ENCODE measurements at regions not wholly inside any gene's neighbourhood (a gene's known extent, or its start where the extent isn't known, plus 50 kb on each side); places are given as distances from the start of the nearest gene placed in this dataset.

- no peak for DNase-seq (ENCODE audit: low read depth)
Observed at GRCh38 chr1:177480741-177481305, 310.1 kb downstream of the BRINP2 start.

GRCh38 chr1:177479600-177479999 lies 308.8 kb downstream of the BRINP2 start:
- DNase-seq (ENCODE audit: low read depth), result no peak

- DNase-seq (ENCODE audit: low read depth), result no peak
Observed at GRCh38 chr1:177476676-177477075, 305.9 kb downstream of the BRINP2 start.

- no peak for DNase-seq (ENCODE audit: low read depth)
Observed at GRCh38 chr1:177472567-177472966, 301.8 kb downstream of the BRINP2 start.

- no peak for DNase-seq (ENCODE audit: low read depth)
Observed at GRCh38 chr1:177471244-177471643, 300.5 kb downstream of the BRINP2 start.

- DNase-seq (ENCODE audit: low read depth), result no peak
Observed at GRCh38 chr1:177469519-177469918, 298.8 kb downstream of the BRINP2 start.

GRCh38 chr1:177466286-177466685 lies 295.5 kb downstream of the BRINP2 start:
- no peak for DNase-seq (ENCODE audit: low read depth)

- no peak for DNase-seq (ENCODE audit: low read depth)
Observed at GRCh38 chr1:177464686-177465085, 293.9 kb downstream of the BRINP2 start.

- no peak for DNase-seq (ENCODE audit: low read depth)
Observed at GRCh38 chr1:177451191-177451590, 280.4 kb downstream of the BRINP2 start.

GRCh38 chr1:177448652-177449357 lies 278.0 kb downstream of the BRINP2 start:
- no peak for DNase-seq (ENCODE audit: low read depth)

- no peak for DNase-seq (ENCODE audit: low read depth)
Observed at GRCh38 chr1:177448036-177448615, 277.4 kb downstream of the BRINP2 start.

- no peak for DNase-seq (ENCODE audit: low read depth)
Observed at GRCh38 chr1:177444997-177445746, 274.4 kb downstream of the BRINP2 start.

GRCh38 chr1:177443003-177443402 lies 272.2 kb downstream of the BRINP2 start:
- no peak for DNase-seq (ENCODE audit: low read depth)

- no peak for DNase-seq (ENCODE audit: low read depth)
Observed at GRCh38 chr1:177442584-177442983, 271.8 kb downstream of the BRINP2 start.

- DNase-seq (ENCODE audit: low read depth), result no peak
Observed at GRCh38 chr1:177441281-177441680, 270.5 kb downstream of the BRINP2 start.

- no peak for DNase-seq (ENCODE audit: low read depth)
Observed at GRCh38 chr1:177440821-177441220, 270.1 kb downstream of the BRINP2 start.

GRCh38 chr1:177439301-177439700 lies 268.5 kb downstream of the BRINP2 start:
- DNase-seq (ENCODE audit: low read depth), result no peak

- DNase-seq (ENCODE audit: low read depth), result no peak
Observed at GRCh38 chr1:177435364-177435763, 264.6 kb downstream of the BRINP2 start.

- DNase-seq (ENCODE audit: low read depth), result no peak
Observed at GRCh38 chr1:177432897-177433296, 262.1 kb downstream of the BRINP2 start.

- no peak for DNase-seq (ENCODE audit: low read depth)
Observed at GRCh38 chr1:177431123-177431522, 260.4 kb downstream of the BRINP2 start.

- no peak for DNase-seq (ENCODE audit: low read depth)
Observed at GRCh38 chr1:177429234-177429633, 258.5 kb downstream of the BRINP2 start.

- DNase-seq (ENCODE audit: low read depth), result no peak
Observed at GRCh38 chr1:177427811-177428210, 257.1 kb downstream of the BRINP2 start.

- no peak for DNase-seq (ENCODE audit: low read depth)
Observed at GRCh38 chr1:177426497-177426896, 255.7 kb downstream of the BRINP2 start.

Measured in Daoy (cell line).